Vagina (tissue), 2 donors: ENCODE measurements at regions not wholly inside any gene's neighbourhood (a gene's known extent, or its start where the extent isn't known, plus 50 kb on each side); places are given as distances from the start of the nearest gene placed in this dataset.

Experiments
- POLR2A ChIP-seq, 2 donors: fragments of 450-650 bp; IDR thresholded peaks; one replicate each; pipeline ENCODE4 v1.6.1; 2017; ENCODE audit warnings: antibody characterized with exemption in 2 of 2, mild to moderate bottlenecking in 2 of 2, moderate library complexity in 2 of 2
- TF ChIP-seq, protein P1 (sequence below), 3 experiments: fragments of 450-650 bp in 2 of 3; fragments of 200-600 bp in 1 of 3; sonication (generic) in 1 of 3; IDR thresholded peaks; one replicate each; pipeline ENCODE4 v1.5.1; 2017 to 2019; ENCODE audit warnings: antibody characterized with exemption in 3 of 3, mild to moderate bottlenecking in 2 of 3, moderate library complexity in 2 of 3

DNA sequence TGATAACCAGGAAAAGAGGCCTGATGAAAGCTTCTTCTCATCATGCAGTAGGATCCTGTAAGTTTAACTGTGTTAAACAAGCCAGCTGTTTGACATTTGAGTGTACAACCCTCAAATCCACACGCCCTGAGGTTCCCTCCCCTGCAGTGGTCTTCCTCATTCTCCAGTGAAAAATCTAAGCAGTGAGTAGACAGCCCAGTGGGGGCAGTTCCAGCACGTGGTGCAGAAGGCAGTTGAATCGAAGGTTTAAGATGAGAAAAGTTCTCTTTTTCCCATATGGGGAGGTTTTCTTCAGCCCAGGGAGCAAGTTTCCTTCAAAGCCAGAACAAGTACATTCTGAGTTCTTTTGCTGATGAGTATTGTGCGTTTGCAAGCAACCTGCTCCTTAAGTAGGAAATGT, 174.5 kb downstream of the NR2F2 start:
- TF ChIP-seq, protein P1, sequence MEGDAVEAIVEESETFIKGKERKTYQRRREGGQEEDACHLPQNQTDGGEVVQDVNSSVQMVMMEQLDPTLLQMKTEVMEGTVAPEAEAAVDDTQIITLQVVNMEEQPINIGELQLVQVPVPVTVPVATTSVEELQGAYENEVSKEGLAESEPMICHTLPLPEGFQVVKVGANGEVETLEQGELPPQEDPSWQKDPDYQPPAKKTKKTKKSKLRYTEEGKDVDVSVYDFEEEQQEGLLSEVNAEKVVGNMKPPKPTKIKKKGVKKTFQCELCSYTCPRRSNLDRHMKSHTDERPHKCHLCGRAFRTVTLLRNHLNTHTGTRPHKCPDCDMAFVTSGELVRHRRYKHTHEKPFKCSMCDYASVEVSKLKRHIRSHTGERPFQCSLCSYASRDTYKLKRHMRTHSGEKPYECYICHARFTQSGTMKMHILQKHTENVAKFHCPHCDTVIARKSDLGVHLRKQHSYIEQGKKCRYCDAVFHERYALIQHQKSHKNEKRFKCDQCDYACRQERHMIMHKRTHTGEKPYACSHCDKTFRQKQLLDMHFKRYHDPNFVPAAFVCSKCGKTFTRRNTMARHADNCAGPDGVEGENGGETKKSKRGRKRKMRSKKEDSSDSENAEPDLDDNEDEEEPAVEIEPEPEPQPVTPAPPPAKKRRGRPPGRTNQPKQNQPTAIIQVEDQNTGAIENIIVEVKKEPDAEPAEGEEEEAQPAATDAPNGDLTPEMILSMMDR (IDR thresholded peaks at IDR 0.05) = no peak
- TF ChIP-seq POLR2A (IDR thresholded peaks at IDR 0.05) = no peak
